ENCODE measurements at regions not wholly inside any gene's neighbourhood (a gene's known extent, or its start where the extent isn't known, plus 50 kb on each side); places are given as distances from the start of the nearest gene placed in this dataset.

DNA sequence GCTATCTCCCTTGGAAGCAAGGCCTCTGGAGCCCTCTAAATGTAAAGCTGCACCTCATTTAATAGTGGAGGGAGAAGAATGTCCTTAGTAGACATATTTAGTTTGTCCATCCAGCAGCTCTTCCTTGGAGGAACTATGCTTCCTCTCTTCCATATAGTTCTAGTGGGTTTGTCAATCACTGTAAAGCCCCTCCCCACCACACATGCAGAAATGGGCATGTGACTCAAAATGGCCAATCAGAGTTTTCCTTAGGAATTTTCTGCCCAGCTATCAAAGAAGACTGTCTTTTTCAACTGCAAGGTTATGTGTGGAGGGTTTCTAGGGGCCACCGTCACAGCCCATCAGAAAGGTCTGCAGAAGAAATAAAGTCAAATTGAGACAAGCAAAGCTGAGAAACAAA is 175.5 kb downstream of the MIS18A start (continued):
- TF ChIP-seq MYPOP (CRISPR knock-in tag; IDR thresholded peaks at IDR 0.05) (no peak), ZNF777 (CRISPR knock-in tag; IDR thresholded peaks at IDR 0.05) (no peak), ARID4A (CRISPR knock-in tag; IDR thresholded peaks at IDR 0.05; ENCODE audit: borderline replicate concordance) (no peak)
- TF ChIP-seq, protein P1, sequence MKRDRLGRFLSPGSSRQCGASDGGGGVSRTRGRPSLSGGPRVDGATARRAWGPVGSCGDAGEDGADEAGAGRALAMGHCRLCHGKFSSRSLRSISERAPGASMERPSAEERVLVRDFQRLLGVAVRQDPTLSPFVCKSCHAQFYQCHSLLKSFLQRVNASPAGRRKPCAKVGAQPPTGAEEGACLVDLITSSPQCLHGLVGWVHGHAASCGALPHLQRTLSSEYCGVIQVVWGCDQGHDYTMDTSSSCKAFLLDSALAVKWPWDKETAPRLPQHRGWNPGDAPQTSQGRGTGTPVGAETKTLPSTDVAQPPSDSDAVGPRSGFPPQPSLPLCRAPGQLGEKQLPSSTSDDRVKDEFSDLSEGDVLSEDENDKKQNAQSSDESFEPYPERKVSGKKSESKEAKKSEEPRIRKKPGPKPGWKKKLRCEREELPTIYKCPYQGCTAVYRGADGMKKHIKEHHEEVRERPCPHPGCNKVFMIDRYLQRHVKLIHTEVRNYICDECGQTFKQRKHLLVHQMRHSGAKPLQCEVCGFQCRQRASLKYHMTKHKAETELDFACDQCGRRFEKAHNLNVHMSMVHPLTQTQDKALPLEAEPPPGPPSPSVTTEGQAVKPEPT (CRISPR knock-in tag; IDR thresholded peaks at IDR 0.05; ENCODE audit: low read depth), result no peak

DNA sequence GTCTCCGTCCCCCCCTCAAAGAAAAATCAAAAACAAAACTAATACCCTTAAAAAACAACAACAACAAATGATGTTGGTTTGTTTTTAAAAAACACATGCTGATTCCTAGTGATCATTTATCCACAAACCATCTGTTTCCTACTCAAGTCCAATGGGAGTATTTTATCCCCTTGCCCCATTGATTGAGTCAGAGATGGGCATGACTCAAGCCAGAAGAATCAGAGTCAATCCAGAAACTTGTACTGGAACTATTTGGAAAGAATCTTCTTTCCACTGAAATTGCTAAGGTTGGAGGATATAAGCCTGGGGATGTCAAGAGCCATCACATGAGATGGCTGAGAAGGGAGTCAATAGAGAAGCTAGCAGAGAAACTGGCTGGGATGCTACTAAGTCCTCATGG is 176.4 kb downstream of the MIS18A start:
- no peak for ATAC-seq
- Histone ChIP-seq H3K79me2 (ENCODE audit: insufficient read depth, low read length) (no peaks in the 10 kb centered on the region), H3K4me3 (replicated peaks in 1 of 3; ENCODE audit: insufficient read depth in 1 of 3, low read depth in 2 of 3, low read length in 3 of 3) (no peak overlapping the region), H3K9ac (ENCODE audit: insufficient read depth, low read depth, low read length) (no peak overlapping the region), H3K27me3 (ENCODE audit: control insufficient read depth in 1 of 2, insufficient read depth in 2 of 2, low read length in 2 of 2) (peaks cover 0 to 13% of the 10 kb centered on the region in 2 experiments; a peak in 3 of 5 replicates), H4K20me1 (ENCODE audit: insufficient read depth, low read length) (no peaks in the 10 kb centered on the region), H3K36me3 (replicated peaks in 1 of 2; ENCODE audit: control insufficient read depth in 1 of 2, insufficient read depth in 2 of 2, low read length in 2 of 2) (no peaks in the 10 kb centered on the region), H3K27ac (ENCODE audit: extremely low read length, insufficient read depth, low read length) (no peak overlapping the region), H3K4me1 (ENCODE audit: insufficient read depth, low read length) (no peaks in the 10 kb centered on the region), H3K4me2 (ENCODE audit: low read depth, low read length) (no peak overlapping the region), H2AFZ (ENCODE audit: low read length) (no peak overlapping the region), H3K9me3 (ENCODE audit: low read length) (0 out of 2 replicates have a peak, but pooled peaks cover 5% of the 10 kb centered on the region)
- WGBS (ENCODE audit: low lambda C conversion rate), result 0% methylated on average over 1 of the region's 1 CpG
- TF ChIP-seq ZKSCAN1 (IDR thresholded peaks at IDR 0.05; ENCODE audit: low read length) (no peak), ZSCAN30 (CRISPR knock-in tag; IDR thresholded peaks at IDR 0.05) (no peak)
- no TSS peak for BruUV-seq (replicated peaks)
- no peak for FAIRE-seq
- ChIA-PET POLR2A (no interaction called here), CTCF (ENCODE audit: low intra/inter-chr PET ratio, low total read pairs) (no interaction called here)
- in situ Hi-C loops (cut with HindIII; ENCODE audit: extremely low pct_ligation_motif_present, low pct_unique_long_range_greater_than_20kb) (no loop called here), intact Hi-C loops (cut with micrococcal nuclease; ENCODE audit: unreplicated experiment) (loop anchor here (10.0 kb wide), 1 partner anchor 238 kb away; no protein-coding TSS in a partner anchor)
- DNase-seq (ENCODE audit: low spot score), result no peak
